CD14-positive monocyte (primary cell): ENCODE measurements at regions not wholly inside any gene's neighbourhood (a gene's known extent, or its start where the extent isn't known, plus 50 kb on each side); places are given as distances from the start of the nearest gene placed in this dataset.

Experiments used
- DNase-seq, 3 donors: peaks; one replicate each; pipeline ENCODE4 v3.0.0-alpha.2; 2011 to 2022
- H2AFZ ChIP-seq: 2 replicates; pipeline ENCODE4 v1.6.0; 2012; ENCODE audit warnings: mild to moderate bottlenecking, low read depth, low read length, inconsistent platforms; ENCODE audit not compliant: insufficient read depth, poor library complexity, severe bottlenecking
- H3K27ac ChIP-seq, 2 donors: 1 replicate in 1 of 2; 2 replicates in 1 of 2; pipeline ENCODE4 v1.5.1; 2012 to 2013; ENCODE audit warnings: low read length in 2 of 2, control low read depth in 1 of 2, inconsistent platforms in 1 of 2, low read depth in 1 of 2, mild to moderate bottlenecking in 1 of 2
- H3K27me3 ChIP-seq, 2 donors: one replicate each; pipeline versions ENCODE4 v1.6.0 to v1.6.1; 2011 to 2013; ENCODE audit warnings: low read length in 2 of 2; ENCODE audit not compliant: control insufficient read depth in 2 of 2, insufficient read depth in 2 of 2
- H3K36me3 ChIP-seq, 2 donors: replicated peaks in 1 of 2; 1 replicate in 1 of 2; 2 replicates in 1 of 2; pipeline versions ENCODE4 v1.5.1 to v1.6.1; 2012 to 2013; ENCODE audit warnings: low read length in 2 of 2, control low read depth in 1 of 2, inconsistent platforms in 1 of 2, mild to moderate bottlenecking in 1 of 2; ENCODE audit not compliant: insufficient read depth in 2 of 2, control insufficient read depth in 1 of 2
- H3K4me1 ChIP-seq, 2 donors: 1 replicate in 1 of 2; 2 replicates in 1 of 2; pipeline versions ENCODE4 v1.5.1 to v1.6.1; 2012 to 2013; ENCODE audit warnings: low read length in 2 of 2, control low read depth in 1 of 2, inconsistent platforms in 1 of 2, mild to moderate bottlenecking in 1 of 2, moderate library complexity in 1 of 2; ENCODE audit not compliant: insufficient read depth in 2 of 2, control insufficient read depth in 1 of 2
- H3K4me2 ChIP-seq: replicated peaks from 2 replicates; pipeline ENCODE3; 2012; ENCODE audit warnings: low read length, moderate library complexity, mild to moderate bottlenecking; ENCODE audit not compliant: poor library complexity, severe bottlenecking; ENCODE audit errors: extremely low read depth
- H3K4me3 ChIP-seq, 3 experiments: fragments of 200-600 bp in 1 of 3; sonication (generic) in 1 of 3; replicated peaks in 1 of 3; 1 replicate in 2 of 3; 2 replicates in 1 of 3; pipeline ENCODE4 v1.5.1; 2011 to 2013; ENCODE audit warnings: low read length in 3 of 3, mild to moderate bottlenecking in 3 of 3, control low read depth in 2 of 3, low read depth in 2 of 3, inconsistent platforms in 1 of 3, moderate library complexity in 1 of 3
- H3K79me2 ChIP-seq: 2 replicates; pipeline ENCODE4 v1.6.0; 2012; ENCODE audit warnings: mild to moderate bottlenecking, control low read depth, inconsistent platforms, low read length, moderate library complexity; ENCODE audit not compliant: insufficient read depth
- H3K9ac ChIP-seq: 2 replicates; pipeline ENCODE4 v1.6.0; 2017; ENCODE audit warnings: low read length, mild to moderate bottlenecking; ENCODE audit not compliant: insufficient read depth, poor library complexity, severe bottlenecking
- H3K9me3 ChIP-seq, 2 donors: replicated peaks in 1 of 2; 1 replicate in 1 of 2; 2 replicates in 1 of 2; pipeline versions ENCODE4 v1.5.1 to v1.6.1; 2012 to 2013; ENCODE audit warnings: low read length in 2 of 2, control low read depth in 1 of 2; ENCODE audit not compliant: control insufficient read depth in 1 of 2, insufficient read depth in 1 of 2
- H4K20me1 ChIP-seq: 2 replicates; pipeline ENCODE4 v1.6.0; 2012; ENCODE audit warnings: mild to moderate bottlenecking, low read length, control low read depth, moderate library complexity; ENCODE audit not compliant: insufficient read depth
- H3K27ac Mint-ChIP-seq, 7 donors: one replicate each; pipeline ENCODE4 v1.8.0; 2020; ENCODE audit warnings: mild to moderate bottlenecking in 7 of 7, mixed read lengths in 7 of 7, moderate library complexity in 6 of 7, inconsistent platforms in 2 of 7
- H3K27me3 Mint-ChIP-seq, 3 donors: one replicate each; pipeline ENCODE4 v1.8.0; 2021 to 2022; ENCODE audit warnings: low read depth in 3 of 3, mild to moderate bottlenecking in 3 of 3, mixed read lengths in 3 of 3, moderate library complexity in 3 of 3, inconsistent platforms in 1 of 3
- H3K36me3 Mint-ChIP-seq, 2 donors: one replicate each; pipeline ENCODE4 v1.8.0; 2020; ENCODE audit warnings: mixed read lengths in 2 of 2, inconsistent platforms in 1 of 2, mild to moderate bottlenecking in 1 of 2
- H3K4me1 Mint-ChIP-seq: one replicate; pipeline ENCODE4 v1.8.0; 2020; ENCODE audit warnings: mild to moderate bottlenecking, mixed read lengths
- H3K4me3 Mint-ChIP-seq, 2 donors: one replicate each; pipeline ENCODE4 v1.8.0; 2020; ENCODE audit warnings: mild to moderate bottlenecking in 2 of 2, mixed read lengths in 2 of 2, moderate library complexity in 1 of 2
- H3K9me3 Mint-ChIP-seq, 7 donors: one replicate each; pipeline ENCODE4 v1.8.0; 2020 to 2022; ENCODE audit warnings: mixed read lengths in 7 of 7, mild to moderate bottlenecking in 6 of 7, moderate library complexity in 6 of 7, inconsistent platforms in 2 of 7
- CTCF ChIP-seq: fragments of 200-600 bp; IDR thresholded peaks from one replicate; pipeline ENCODE4 v1.8.0; 2022; ENCODE audit warnings: antibody characterized with exemption, mild to moderate bottlenecking
- WGBS: methylation state at CpG from one replicate; pipeline ENCODE4 v1.1.5; 2013; ENCODE audit warnings: missing lambda C conversion rate; ENCODE audit not compliant: insufficient coverage; 5-methylcytosine and 5-hydroxymethylcytosine counted together
- intact Hi-C, 2 donors: fragments of 100-400 bp; cut with micrococcal nuclease; formaldehyde crosslinking; loops; one replicate each; pipeline versions ENCODE4 v1.15.0 to v1.15.1; 2023

- Histone ChIP-seq H3K79me2 (no peaks in the 10 kb centered on the region), H4K20me1 (no peaks in the 10 kb centered on the region), H3K9ac (no peak overlapping the region), H3K4me2 (no peak overlapping the region), H3K27me3 (no peaks in the 10 kb centered on the region), H3K4me3 (no peak overlapping the region), H3K9me3 (peaks cover 0 to 3% of the 10 kb centered on the region in 2 donors), H3K36me3 (no peaks in the 10 kb centered on the region), H3K27ac (no peak overlapping the region), H3K4me1 (no peaks in the 10 kb centered on the region), H2AFZ (no peak overlapping the region)
- H3K4me1 Mint-ChIP-seq: no peaks in the 10 kb centered on the region
- H3K9me3 Mint-ChIP-seq: peaks cover 0 to 3% (median 0%) of the 10 kb centered on the region in 7 donors
- no peaks in the 10 kb centered on the region for H3K27me3 Mint-ChIP-seq
- no peaks in the 10 kb centered on the region for H3K36me3 Mint-ChIP-seq
- no peak for DNase-seq
- no peak overlapping the region for H3K27ac Mint-ChIP-seq
- intact Hi-C loops: no loop called here
- H3K4me3 Mint-ChIP-seq: no peak overlapping the region
- no peak for TF ChIP-seq CTCF
- WGBS: 100% methylated on average over 2 of the region's 2 CpGs
These were observed 192.5 kb upstream of the ZNF462 start for GRCh38 chr9:106670418-106670817.

- intact Hi-C loops: no loop called here
- TF ChIP-seq CTCF: no peak
- H3K27me3 ChIP-seq: no peaks in the 10 kb centered on the region
- WGBS: 92% methylated on average over 3 of the region's 4 CpGs
- peaks cover 0 to 4% (median 0%) of the 10 kb centered on the region in 7 donors for H3K9me3 Mint-ChIP-seq
- H3K4me3 ChIP-seq: no peak overlapping the region
- no peaks in the 10 kb centered on the region for H4K20me1 ChIP-seq
- no peaks in the 10 kb centered on the region for H3K4me1 Mint-ChIP-seq
- H3K79me2 ChIP-seq: no peaks in the 10 kb centered on the region
- H3K4me3 Mint-ChIP-seq: no peak overlapping the region
- H3K27me3 Mint-ChIP-seq: no peaks in the 10 kb centered on the region
- H3K36me3 Mint-ChIP-seq: no peaks in the 10 kb centered on the region
- H3K36me3 ChIP-seq: no peaks in the 10 kb centered on the region
- H3K9ac ChIP-seq: no peak overlapping the region
- DNase-seq: no peak
- no peaks in the 10 kb centered on the region for H3K4me1 ChIP-seq
- no peak overlapping the region for H3K27ac ChIP-seq
- H3K27ac Mint-ChIP-seq: no peak overlapping the region
- peaks cover 0 to 3% of the 10 kb centered on the region in 2 donors for H3K9me3 ChIP-seq
- no peak overlapping the region for H3K4me2 ChIP-seq
- H2AFZ ChIP-seq: no peak overlapping the region
These were observed 187.2 kb upstream of the ZNF462 start for GRCh38 chr9:106675780-106676179.
